H9 (cell line): ENCODE measurements at regions not wholly inside any gene's neighbourhood (a gene's known extent, or its start where the extent isn't known, plus 50 kb on each side); places are given as distances from the start of the nearest gene placed in this dataset.
A peak's percentile ranks its signal among the peaks of the same experiment; 100 is the strongest.

ENCODE experiments used
- DNase-seq: peaks from one replicate; pipeline ENCODE4 v3.0.0-alpha.2; 2017
- H2AFZ ChIP-seq: one replicate; pipeline ENCODE4 v1.6.1; 2013; ENCODE audit warnings: mild to moderate bottlenecking, low read length, control low read depth, moderate library complexity
- H2AK5ac ChIP-seq: 2 replicates; pipeline ENCODE4 v1.6.1; 2013; ENCODE audit warnings: low read length, control low read depth, mixed read lengths; ENCODE audit not compliant: insufficient read length
- H2BK120ac ChIP-seq: one replicate; pipeline ENCODE4 v1.6.1; 2013; ENCODE audit warnings: low read depth, mild to moderate bottlenecking, low read length, control low read depth, inconsistent platforms; ENCODE audit not compliant: poor library complexity, severe bottlenecking
- H2BK12ac ChIP-seq: 2 replicates; pipeline ENCODE4 v1.6.1; 2013; ENCODE audit warnings: low read length, control low read depth, mixed read lengths, low read depth; ENCODE audit not compliant: insufficient read length
- H2BK15ac ChIP-seq: 2 replicates; pipeline ENCODE4 v1.6.1; 2013; ENCODE audit warnings: low read depth, low read length, control low read depth
- H2BK20ac ChIP-seq: one replicate; pipeline ENCODE4 v1.6.1; 2013; ENCODE audit warnings: low read depth, mild to moderate bottlenecking, low read length, control low read depth, inconsistent platforms; ENCODE audit not compliant: poor library complexity, severe bottlenecking
- H2BK5ac ChIP-seq: 2 replicates; pipeline ENCODE4 v1.6.1; 2013; ENCODE audit warnings: low read length, control low read depth, mixed read lengths; ENCODE audit not compliant: insufficient read length
- H3K14ac ChIP-seq: 2 replicates; pipeline ENCODE4 v1.6.1; 2013; ENCODE audit warnings: low read length, control low read depth; ENCODE audit not compliant: insufficient read depth
- H3K18ac ChIP-seq: 2 replicates; pipeline ENCODE4 v1.6.1; 2013; ENCODE audit warnings: low read depth, mild to moderate bottlenecking, mixed read lengths, low read length, control low read depth; ENCODE audit not compliant: insufficient read length
- H3K23ac ChIP-seq: 2 replicates; pipeline ENCODE4 v1.6.1; 2013; ENCODE audit warnings: low read length, control low read depth, mixed read lengths, low read depth; ENCODE audit not compliant: insufficient read length
- H3K23me2 ChIP-seq: 2 replicates; pipeline ENCODE4 v1.6.1; 2013; ENCODE audit warnings: low read depth, mild to moderate bottlenecking, mixed read lengths, low read length, control low read depth; ENCODE audit not compliant: insufficient read length, poor library complexity, severe bottlenecking
- H3K27ac ChIP-seq: 2 replicates; pipeline ENCODE4 v1.5.1; 2013; ENCODE audit warnings: low read length, control low read depth, mixed read lengths, low read depth; ENCODE audit not compliant: insufficient read length
- H3K27me3 ChIP-seq: 2 replicates; pipeline ENCODE4 v1.6.1; 2013; ENCODE audit warnings: low read length, control low read depth, inconsistent platforms; ENCODE audit not compliant: insufficient read depth
- H3K4ac ChIP-seq: 2 replicates; pipeline ENCODE4 v1.6.1; 2013; ENCODE audit warnings: low read depth, mild to moderate bottlenecking, control low read depth, inconsistent platforms, low read length, moderate library complexity
- H3K4me1 ChIP-seq: 2 replicates; pipeline ENCODE4 v1.6.1; 2013; ENCODE audit warnings: low read length, control low read depth, inconsistent platforms; ENCODE audit not compliant: insufficient read depth
- H3K4me2 ChIP-seq: 2 replicates; pipeline ENCODE4 v1.6.1; 2013; ENCODE audit warnings: low read length, control low read depth, mixed read lengths; ENCODE audit not compliant: insufficient read length, insufficient read depth
- H3K56ac ChIP-seq: 2 replicates; pipeline ENCODE4 v1.6.1; 2013; ENCODE audit warnings: low read depth, mild to moderate bottlenecking, mixed read lengths, low read length, control low read depth; ENCODE audit not compliant: insufficient read length
- H3K79me1 ChIP-seq: 2 replicates; pipeline ENCODE4 v1.6.1; 2013; ENCODE audit warnings: low read depth, mild to moderate bottlenecking, moderate library complexity, low read length, control low read depth, inconsistent platforms; ENCODE audit not compliant: insufficient read depth, poor library complexity, severe bottlenecking
- H3K79me2 ChIP-seq: 2 replicates; pipeline ENCODE4 v1.6.1; 2013; ENCODE audit warnings: low read length, control low read depth, inconsistent platforms; ENCODE audit not compliant: insufficient read depth
- H3K9ac ChIP-seq: 2 replicates; pipeline ENCODE4 v1.6.1; 2013; ENCODE audit warnings: low read length, control low read depth, mixed read lengths; ENCODE audit not compliant: insufficient read length; ENCODE audit errors: extremely low read depth
- H3K9me3 ChIP-seq: one replicate; pipeline ENCODE4 v1.6.1; 2013; ENCODE audit warnings: low read depth, low read length, inconsistent platforms; ENCODE audit not compliant: control insufficient read depth
- H3T11ph ChIP-seq: one replicate; pipeline ENCODE4 v1.6.1; 2013; ENCODE audit warnings: mild to moderate bottlenecking, low read length, control low read depth, inconsistent platforms
- H4K20me1 ChIP-seq: one replicate; pipeline ENCODE4 v1.6.1; 2013; ENCODE audit not compliant: control insufficient read depth, insufficient read length, insufficient read depth
- H4K5ac ChIP-seq: 2 replicates; pipeline ENCODE4 v1.6.1; 2013; ENCODE audit warnings: low read depth, mild to moderate bottlenecking, mixed read lengths, low read length, control low read depth; ENCODE audit not compliant: insufficient read length
- H4K8ac ChIP-seq: replicated peaks from 2 replicates; pipeline ENCODE4 v1.6.1; 2013; ENCODE audit warnings: low read length, control low read depth, mixed read lengths, low read depth; ENCODE audit not compliant: insufficient read length
- H4K91ac ChIP-seq: 2 replicates; pipeline ENCODE4 v1.6.1; 2013; ENCODE audit warnings: low read depth, mild to moderate bottlenecking, moderate library complexity, mixed read lengths, low read length, control low read depth; ENCODE audit not compliant: insufficient read length
- H3K27ac Mint-ChIP-seq, 3 experiments: 2 replicates in 2 of 3; 3 replicates in 1 of 3; pipeline ENCODE4 v1.8.0; 2020 to 2021; ENCODE audit warnings: mixed read lengths in 3 of 3, mild to moderate bottlenecking in 1 of 3, moderate library complexity in 1 of 3
- H3K27me3 Mint-ChIP-seq: 2 replicates; pipeline ENCODE4 v1.8.0; 2021; ENCODE audit warnings: low read depth, mild to moderate bottlenecking, moderate library complexity, mixed read lengths
- H3K36me3 Mint-ChIP-seq, 3 experiments: 2 replicates in 2 of 3; 3 replicates in 1 of 3; pipeline ENCODE4 v1.8.0; 2020 to 2021; ENCODE audit warnings: low read depth in 3 of 3, mixed read lengths in 3 of 3; ENCODE audit not compliant: insufficient read depth in 1 of 3
- H3K4me1 Mint-ChIP-seq, 2 experiments: 2 replicates each; pipeline ENCODE4 v1.8.0; 2020; ENCODE audit warnings: mixed read lengths in 2 of 2
- H3K4me3 Mint-ChIP-seq, 2 experiments: 2 replicates in 1 of 2; 3 replicates in 1 of 2; pipeline ENCODE4 v1.8.0; 2020 to 2021; ENCODE audit warnings: mild to moderate bottlenecking in 2 of 2, mixed read lengths in 2 of 2, moderate library complexity in 1 of 2
- H3K9me3 Mint-ChIP-seq, 2 experiments: 2 replicates in 1 of 2; 3 replicates in 1 of 2; pipeline ENCODE4 v1.8.0; 2020; ENCODE audit warnings: mild to moderate bottlenecking in 2 of 2, mixed read lengths in 2 of 2, moderate library complexity in 1 of 2
- WGBS: extraction: QIAGEN DNeasy Blood & Tissue Kit; methylation state at CpG from one replicate; pipeline ENCODE4 v1.1.7; 2013; ENCODE audit warnings: missing lambda C conversion rate, low lambda C conversion rate, mixed read lengths; ENCODE audit not compliant: insufficient read length; ENCODE audit errors: extremely low coverage; 5-methylcytosine and 5-hydroxymethylcytosine counted together
- TF ChIP-seq, protein P1 (sequence below): fragments of 200-600 bp; sonication (generic); conservative IDR thresholded peaks from 3 replicates; pipeline ENCODE4 v1.8.0; 2021; ENCODE audit warnings: antibody characterized with exemption, mild to moderate bottlenecking

DNA sequence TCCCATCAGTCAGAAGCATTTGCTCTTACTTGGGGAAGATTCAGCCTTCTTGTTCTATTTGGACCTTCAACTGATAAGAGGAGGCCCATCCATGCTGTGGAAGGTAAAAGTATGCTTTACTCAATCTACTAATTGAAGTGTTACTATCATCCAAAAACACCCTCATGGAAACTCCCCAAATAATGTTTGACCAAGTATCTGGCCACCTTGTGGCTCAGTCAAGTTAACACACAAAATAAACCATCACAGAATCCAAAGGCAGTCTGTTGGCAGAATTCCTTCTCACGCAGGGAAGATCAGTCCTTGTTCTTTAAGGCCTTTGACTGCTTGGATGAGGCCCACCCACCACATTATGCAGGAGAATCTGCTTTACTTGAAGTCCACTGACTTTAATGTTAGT lies 531.2 kb upstream of the SMIM21 start:
- Mint-ChIP-seq H3K9me3 (peaks cover 9 to 17% of the 10 kb centered on the region in 2 experiments; a peak in 4 of 5 replicates), H3K36me3 (peaks cover 0 to 20% (median 0%) of the 10 kb centered on the region in 3 experiments; a peak in 4 of 7 replicates), H3K27me3 (no peaks in the 10 kb centered on the region), H3K4me3 (no peak overlapping the region), H3K27ac (no peak overlapping the region; a peak in 1 of 7 replicates), H3K4me1 (0 out of 4 replicates have a peak, but pooled peaks cover 0 to 5% of the 10 kb centered on the region in 2 experiments)
- Histone ChIP-seq H2BK120ac (no peak overlapping the region), H2BK5ac (no peak overlapping the region), H4K5ac (no peak overlapping the region), H3K79me1 (no peaks in the 10 kb centered on the region), H3K4me2 (no peak overlapping the region), H3K4ac (no peak overlapping the region), H3K14ac (no peak overlapping the region), H4K20me1 (no peaks in the 10 kb centered on the region), H3K9ac (no peak overlapping the region), H2BK12ac (no peak overlapping the region), H3K9me3 (no peaks in the 10 kb centered on the region), H3K23me2 (no peaks in the 10 kb centered on the region), H2AFZ (no peak overlapping the region), H3T11ph (no peak overlapping the region), H3K56ac (no peak overlapping the region), H3K27me3 (no peaks in the 10 kb centered on the region), H2BK20ac (no peak overlapping the region), H3K18ac (no peak overlapping the region), H2AK5ac (no peak overlapping the region), H4K91ac (no peak overlapping the region), H3K79me2 (no peaks in the 10 kb centered on the region), H3K23ac (no peak overlapping the region), H4K8ac (no peak overlapping the region), H2BK15ac (no peak overlapping the region), H3K4me1 (no peaks in the 10 kb centered on the region), H3K27ac (no peak overlapping the region)
- TF ChIP-seq, protein P1, sequence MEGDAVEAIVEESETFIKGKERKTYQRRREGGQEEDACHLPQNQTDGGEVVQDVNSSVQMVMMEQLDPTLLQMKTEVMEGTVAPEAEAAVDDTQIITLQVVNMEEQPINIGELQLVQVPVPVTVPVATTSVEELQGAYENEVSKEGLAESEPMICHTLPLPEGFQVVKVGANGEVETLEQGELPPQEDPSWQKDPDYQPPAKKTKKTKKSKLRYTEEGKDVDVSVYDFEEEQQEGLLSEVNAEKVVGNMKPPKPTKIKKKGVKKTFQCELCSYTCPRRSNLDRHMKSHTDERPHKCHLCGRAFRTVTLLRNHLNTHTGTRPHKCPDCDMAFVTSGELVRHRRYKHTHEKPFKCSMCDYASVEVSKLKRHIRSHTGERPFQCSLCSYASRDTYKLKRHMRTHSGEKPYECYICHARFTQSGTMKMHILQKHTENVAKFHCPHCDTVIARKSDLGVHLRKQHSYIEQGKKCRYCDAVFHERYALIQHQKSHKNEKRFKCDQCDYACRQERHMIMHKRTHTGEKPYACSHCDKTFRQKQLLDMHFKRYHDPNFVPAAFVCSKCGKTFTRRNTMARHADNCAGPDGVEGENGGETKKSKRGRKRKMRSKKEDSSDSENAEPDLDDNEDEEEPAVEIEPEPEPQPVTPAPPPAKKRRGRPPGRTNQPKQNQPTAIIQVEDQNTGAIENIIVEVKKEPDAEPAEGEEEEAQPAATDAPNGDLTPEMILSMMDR: peak; percentile 54; the same call in 2 of the 3 replicates
- no CpG with 5 or more reads among the region's 1 CpG for WGBS
- DNase-seq: no peak
